Amniotic epithelial cell (primary cell): ENCODE measurements at regions not wholly inside any gene's neighbourhood (a gene's known extent, or its start where the extent isn't known, plus 50 kb on each side); places are given as distances from the start of the nearest gene placed in this dataset.
"Not testable (repeated sequence)": the region's sequence is repeated elsewhere in the genome, so short reads cannot be mapped to it uniquely, and the experiment has no call there.

Source experiments
- DNase-seq: peaks from one replicate; pipeline ENCODE4 v3.0.0-alpha.2; 2010; ENCODE audit warnings: low read depth

DNA sequence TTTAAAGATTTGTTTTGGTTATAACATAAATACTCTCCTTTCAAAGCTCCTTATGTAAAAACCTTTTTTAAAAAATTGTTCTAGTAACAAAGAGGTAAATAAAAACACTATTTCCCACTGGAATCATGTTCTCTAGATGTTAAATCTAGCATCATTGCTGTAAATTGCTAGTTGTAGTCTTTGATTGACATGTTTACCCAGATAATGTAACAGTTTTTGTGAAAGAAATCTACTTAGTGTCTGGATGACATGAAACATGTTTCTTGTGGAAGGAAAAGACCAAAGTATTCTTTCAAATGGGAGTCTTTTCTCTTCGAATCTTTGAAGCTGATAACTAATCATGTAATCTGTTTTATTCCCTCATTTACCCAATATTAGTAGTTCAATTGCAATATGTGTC lies 1565.9 kb upstream of the WWC1 start:
- no peak for DNase-seq

GRCh38 chr5:166726406-166726805 lies 1565.0 kb upstream of the WWC1 start:
- DNase-seq = no peak

GRCh38 chr5:166742951-166743350 lies 1548.5 kb upstream of the WWC1 start:
- DNase-seq = not testable (repeated sequence)

DNA sequence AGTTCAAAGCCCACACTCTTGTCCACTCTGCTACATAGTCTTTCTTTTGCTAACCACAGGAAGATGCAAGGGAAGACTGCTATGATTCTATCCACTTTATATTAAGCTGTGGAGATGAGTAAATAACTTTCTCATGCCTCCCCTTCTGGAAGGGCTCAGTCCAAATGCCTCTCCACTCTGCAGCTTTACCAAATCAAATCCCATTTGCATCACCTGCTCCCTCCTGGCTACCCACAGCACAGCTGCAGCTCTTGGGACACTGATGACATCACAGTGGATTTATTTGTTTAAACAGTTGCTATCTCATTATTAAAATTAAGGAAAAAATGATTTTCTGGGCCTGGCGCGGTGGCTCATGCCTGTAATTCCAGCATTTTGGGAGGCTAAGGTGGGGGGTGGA lies 1544.9 kb upstream of the WWC1 start:
- no peak for DNase-seq

DNA sequence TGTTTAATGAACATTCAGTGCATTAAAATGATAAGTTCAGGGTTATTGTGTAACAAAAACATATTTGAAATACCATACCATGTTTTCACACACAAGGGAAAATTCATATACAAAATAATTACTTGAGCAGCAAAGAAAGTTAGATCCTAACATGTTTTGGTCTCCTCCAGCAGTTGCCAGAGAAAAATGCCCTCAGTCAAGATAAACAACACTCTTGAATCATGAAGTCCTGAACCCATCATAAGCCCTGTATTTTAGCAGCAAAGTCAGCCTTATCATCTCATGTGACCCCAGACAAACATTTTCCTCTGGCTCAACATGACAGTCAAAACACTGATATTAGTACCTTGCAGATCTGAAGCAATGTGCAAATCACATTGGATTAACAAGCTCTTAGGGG lies 1541.1 kb upstream of the WWC1 start:
- peak; percentile 74 for DNase-seq

GRCh38 chr5:166758151-166758550 lies 1533.3 kb upstream of the WWC1 start:
- DNase-seq = peak; percentile 87

DNA sequence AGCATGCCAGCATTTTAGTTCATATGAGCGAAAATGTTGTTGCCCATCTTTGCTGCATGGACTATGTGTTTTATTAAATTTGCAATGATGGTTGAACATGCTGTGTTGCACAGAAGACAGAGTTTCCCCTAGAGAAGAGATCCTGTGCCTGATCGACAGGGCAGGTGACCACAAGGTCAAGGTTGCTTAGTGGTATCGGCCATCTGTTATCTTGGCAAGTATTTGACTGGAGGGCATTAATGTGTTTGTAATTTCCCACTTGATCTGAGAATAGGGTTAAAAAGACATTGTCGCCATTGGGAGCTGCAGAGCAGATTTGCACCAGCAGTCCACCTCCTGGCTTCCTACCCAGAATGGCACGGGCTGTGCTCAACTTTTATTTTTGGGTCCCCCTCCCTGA lies 1523.6 kb upstream of the WWC1 start:
- DNase-seq = no peak

- peak; percentile 36 for DNase-seq
These were observed 1522.9 kb upstream of the WWC1 start for GRCh38 chr5:166768536-166768935.

- peak; percentile 90 for DNase-seq
These were observed 1518.7 kb upstream of the WWC1 start for GRCh38 chr5:166772770-166773169.

GRCh38 chr5:166781737-166782136 lies 1509.7 kb upstream of the WWC1 start:
- DNase-seq = peak; percentile 13

DNA sequence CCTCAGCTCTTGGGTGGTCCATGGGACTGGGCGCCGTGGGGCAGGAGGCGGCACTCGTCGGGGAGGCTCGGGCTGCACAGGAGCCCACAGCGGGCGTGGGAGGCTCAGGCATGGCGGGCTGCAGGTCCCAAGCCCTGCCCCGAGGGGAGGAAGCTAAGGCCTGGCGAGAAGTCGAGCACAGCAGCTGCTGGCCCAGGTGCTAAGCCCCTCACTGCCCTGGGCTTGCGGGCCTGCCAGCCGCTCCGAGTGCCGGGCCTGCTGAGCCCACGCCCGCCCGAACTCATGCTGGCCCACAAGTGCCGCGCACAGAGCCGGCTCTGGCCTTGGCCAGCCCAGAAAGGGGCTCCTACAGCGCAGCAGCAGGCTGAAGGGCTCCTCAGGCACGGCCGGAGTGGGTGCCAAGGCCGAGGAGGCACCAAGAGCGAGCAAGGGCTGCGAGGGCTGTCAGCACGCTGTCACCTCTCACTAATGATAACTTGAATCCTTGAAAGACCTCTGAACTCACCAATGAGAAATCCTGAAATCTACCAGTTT lies 1506.8 kb upstream of the WWC1 start:
- DNase-seq = no peak

- DNase-seq = no peak
These were observed 1505.3 kb upstream of the WWC1 start for GRCh38 chr5:166786178-166786577.

DNA sequence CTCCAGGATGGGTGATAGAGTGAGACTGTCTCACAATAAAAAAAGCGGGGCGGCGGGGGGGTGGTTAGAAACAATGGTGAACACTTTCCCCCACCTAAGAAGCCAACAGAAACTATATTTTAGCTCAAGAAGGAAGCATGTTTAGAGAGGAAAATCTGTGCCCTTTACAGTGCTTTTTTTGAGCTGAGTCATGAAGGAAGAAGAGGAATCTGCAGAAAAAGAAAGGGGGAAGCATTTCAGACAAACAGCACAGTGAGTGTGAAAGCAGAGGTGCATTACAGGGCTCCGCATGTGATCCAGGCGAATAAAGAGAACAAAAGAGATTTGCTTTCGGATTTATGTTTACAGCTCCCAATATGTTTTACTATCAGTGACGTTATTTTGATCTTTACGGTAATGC lies 1504.6 kb upstream of the WWC1 start:
- no peak for DNase-seq

- no peak for DNase-seq
These were observed 1503.4 kb upstream of the WWC1 start for GRCh38 chr5:166788050-166788449.

DNA sequence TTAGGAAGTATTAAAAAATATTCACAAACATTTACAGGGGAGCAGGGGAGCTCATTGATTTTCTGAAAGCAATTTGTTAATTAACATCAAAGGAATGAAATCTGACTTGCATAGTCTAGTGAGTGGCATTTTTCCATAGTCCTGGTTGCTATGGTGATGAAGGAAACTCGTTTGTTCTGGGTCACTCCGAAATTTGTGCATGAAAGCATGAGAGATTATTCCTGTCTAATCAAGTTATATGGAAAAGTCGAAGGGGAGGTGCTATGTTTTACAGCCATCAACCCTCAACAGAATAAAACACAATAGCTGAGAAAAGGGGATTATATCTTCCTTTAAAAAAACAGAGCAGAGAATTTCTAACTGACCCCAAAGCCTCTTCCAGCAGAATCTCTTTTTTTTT lies 1495.7 kb upstream of the WWC1 start:
- DNase-seq = no peak

GRCh38 chr5:166803058-166803457 lies 1488.4 kb upstream of the WWC1 start:
- no peak for DNase-seq

- not testable (repeated sequence) for DNase-seq
These were observed 1487.2 kb upstream of the WWC1 start for GRCh38 chr5:166804223-166804622.

GRCh38 chr5:166804693-166805092 lies 1486.8 kb upstream of the WWC1 start:
- not testable (repeated sequence) for DNase-seq

- not testable (repeated sequence) for DNase-seq
These were observed 1481.3 kb upstream of the WWC1 start for GRCh38 chr5:166810093-166810658.

- no peak for DNase-seq
These were observed 1480.7 kb upstream of the WWC1 start for GRCh38 chr5:166810721-166811120.

DNA sequence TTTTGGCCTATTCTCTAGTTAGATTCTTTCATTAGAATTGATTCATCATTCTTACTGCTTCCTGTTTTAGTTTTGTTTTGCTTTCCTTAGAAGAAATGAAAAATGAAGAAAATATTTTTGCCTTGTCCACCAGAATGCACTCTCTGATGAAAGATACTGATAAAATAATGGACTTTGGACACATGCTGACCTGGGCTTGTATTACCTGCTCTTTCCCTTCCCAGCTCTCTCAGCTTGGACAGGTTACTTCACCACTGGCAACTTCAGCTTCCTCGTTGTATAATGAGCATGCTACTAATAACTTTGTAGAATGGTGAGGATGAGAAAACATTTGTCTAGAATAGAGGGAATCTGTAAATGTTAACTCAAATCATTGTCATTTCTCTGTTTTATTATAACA lies 1468.1 kb upstream of the WWC1 start:
- no peak for DNase-seq

DNA sequence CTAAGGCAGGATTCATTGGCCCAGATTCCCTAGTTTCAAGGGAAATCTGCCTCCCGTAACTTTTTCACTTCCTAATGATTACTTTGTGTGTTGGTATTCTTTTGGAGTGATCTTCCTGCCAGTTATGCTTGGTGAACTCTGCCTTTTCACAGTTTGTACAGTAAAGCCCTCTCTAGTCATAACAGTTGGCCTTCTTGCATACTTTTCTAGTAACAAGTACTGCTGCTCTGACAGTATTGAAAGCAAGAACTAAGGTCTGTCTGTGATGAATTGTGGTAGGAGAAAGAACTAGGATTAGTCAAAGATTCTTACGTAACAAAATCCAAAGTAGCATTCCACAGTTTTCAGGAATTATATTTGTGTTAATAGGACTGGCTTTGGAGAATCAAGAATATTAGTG lies 1457.2 kb upstream of the WWC1 start:
- DNase-seq = peak; percentile 85

DNA sequence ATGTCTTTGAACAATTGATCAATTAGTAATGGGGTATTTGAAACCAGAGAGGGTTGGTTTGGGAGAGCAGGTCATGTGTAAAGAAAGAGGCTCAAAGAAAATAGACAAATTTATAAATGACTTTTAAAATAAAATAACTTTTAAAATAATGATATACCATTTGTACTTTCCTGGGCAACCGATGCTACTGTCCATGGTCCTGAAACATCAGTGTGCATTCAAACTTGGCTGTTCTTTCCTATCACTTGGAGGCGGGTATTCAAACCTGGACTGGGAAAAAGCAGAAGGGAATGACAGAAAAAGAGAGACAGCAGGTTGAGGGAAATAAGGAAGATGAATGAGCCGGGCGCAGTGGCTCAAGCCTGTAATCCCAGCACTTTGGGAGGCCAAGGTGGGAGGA lies 1446.4 kb upstream of the WWC1 start:
- peak; percentile 48 for DNase-seq

DNA sequence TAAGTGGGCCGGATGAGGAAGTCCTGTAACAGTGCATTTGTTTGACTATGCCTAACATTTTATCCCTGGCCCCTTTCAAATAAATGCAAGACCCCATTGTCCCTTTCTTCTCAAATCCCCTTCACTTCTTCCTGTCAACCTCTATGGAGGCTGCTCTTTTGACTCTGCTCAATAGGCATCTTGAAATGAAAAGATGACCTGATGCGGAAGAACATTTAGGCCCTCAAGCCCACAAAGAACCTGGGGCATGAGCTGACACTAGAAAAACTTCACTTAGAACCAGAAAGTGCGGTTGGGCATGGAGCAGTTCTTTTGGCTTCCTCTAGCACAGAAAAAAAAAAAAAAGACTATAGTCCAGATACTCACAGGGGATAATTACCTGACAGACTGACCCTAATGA lies 1434.7 kb upstream of the WWC1 start:
- DNase-seq = no peak

DNA sequence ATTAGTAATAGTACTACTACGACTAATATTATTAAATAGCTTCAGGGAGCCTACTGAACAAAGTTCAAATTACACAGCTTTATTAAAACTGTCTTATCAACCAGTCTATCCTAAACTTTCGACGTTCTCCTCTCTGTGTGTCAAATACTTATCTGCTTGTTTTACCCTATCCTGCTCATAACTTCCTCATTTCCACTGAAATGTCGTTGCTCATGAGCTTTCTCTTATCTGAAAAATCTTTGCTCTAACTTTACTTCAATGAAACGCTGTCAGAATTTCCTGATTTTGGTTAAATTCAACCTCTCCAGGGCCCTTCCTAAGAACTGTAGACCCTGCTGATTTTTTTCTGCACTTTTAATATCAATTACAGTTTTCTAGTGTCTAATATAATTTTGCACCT lies 1431.0 kb upstream of the WWC1 start:
- no peak for DNase-seq
